ENCODE measurements at regions not wholly inside any gene's neighbourhood (a gene's known extent, or its start where the extent isn't known, plus 50 kb on each side); places are given as distances from the start of the nearest gene placed in this dataset.
"Not testable (repeated sequence)": the region's sequence is repeated elsewhere in the genome, so short reads cannot be mapped to it uniquely, and the experiment has no call there.

DNA sequence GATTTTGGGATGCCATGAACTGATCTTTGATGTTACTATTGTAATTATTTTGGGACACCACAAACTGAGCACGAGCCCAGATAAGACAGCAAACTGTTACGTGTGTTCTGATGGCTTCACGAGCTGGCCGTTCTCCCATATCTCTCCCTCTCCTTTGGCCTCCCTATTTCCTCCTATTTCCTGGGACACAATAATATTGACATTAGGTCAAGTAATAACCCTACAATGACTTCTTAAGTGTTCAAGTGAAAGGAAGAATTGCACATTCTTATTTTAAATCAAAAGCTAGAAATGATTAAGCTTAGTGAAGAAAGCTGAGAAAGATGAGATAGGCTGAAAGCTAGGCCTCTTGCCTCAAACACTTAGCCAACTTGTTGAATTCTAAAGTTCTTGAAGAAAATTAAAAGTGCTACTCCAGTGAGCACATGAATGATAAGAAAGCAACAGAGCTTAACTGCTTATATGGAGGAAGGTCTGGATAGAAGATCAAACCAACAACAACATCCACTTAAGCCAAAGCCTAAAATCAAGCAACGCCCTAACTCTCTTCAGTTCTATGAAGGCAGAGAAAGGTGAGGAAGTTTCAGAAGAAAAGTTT is 247.1 kb downstream of the LRRC70 start:
- DNase-seq, result no peak

- DNase-seq, result no peak
Measured at GRCh38 chr5:62824936-62825335, 246.3 kb downstream of the LRRC70 start.

- DNase-seq, result not testable (repeated sequence)
Measured at GRCh38 chr5:62817043-62817442, 238.4 kb downstream of the LRRC70 start.

GRCh38 chr5:62814991-62815390 is 236.4 kb downstream of the LRRC70 start:
- DNase-seq, result no peak

GRCh38 chr5:62812621-62813255 is 234.1 kb downstream of the LRRC70 start:
- no peak for DNase-seq

GRCh38 chr5:62804819-62805218 is 226.2 kb downstream of the LRRC70 start:
- not testable (repeated sequence) for DNase-seq

DNA sequence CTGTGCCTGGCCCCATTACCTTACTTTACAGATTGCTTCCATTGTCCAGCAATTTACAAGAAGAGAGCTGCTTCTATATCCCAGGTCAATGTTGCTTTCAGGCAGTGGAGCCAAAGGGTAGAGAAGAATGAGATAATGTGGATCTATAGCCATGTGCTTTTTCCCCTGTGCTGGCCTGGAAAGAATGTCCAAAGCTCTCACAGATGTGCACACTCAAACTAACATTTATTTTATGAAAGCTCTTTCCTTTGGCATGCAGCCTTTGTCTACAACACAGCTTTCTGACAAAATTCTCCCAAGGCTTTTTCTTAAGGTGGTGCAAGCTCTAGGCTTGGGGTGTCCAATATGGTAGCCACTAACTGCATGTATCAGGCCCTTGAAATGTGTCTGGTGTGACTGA is 217.3 kb downstream of the LRRC70 start:
- no peak for DNase-seq

GRCh38 chr5:62794456-62794855 is 215.8 kb downstream of the LRRC70 start:
- no peak for DNase-seq

GRCh38 chr5:62791059-62791458 is 212.4 kb downstream of the LRRC70 start:
- peak in 1 of 4 experiments; percentile 6 for DNase-seq

- no peak for DNase-seq
Measured at GRCh38 chr5:62790348-62790747, 211.7 kb downstream of the LRRC70 start.

- no peak for DNase-seq
Measured at GRCh38 chr5:62786099-62786498, 207.5 kb downstream of the LRRC70 start.

DNA sequence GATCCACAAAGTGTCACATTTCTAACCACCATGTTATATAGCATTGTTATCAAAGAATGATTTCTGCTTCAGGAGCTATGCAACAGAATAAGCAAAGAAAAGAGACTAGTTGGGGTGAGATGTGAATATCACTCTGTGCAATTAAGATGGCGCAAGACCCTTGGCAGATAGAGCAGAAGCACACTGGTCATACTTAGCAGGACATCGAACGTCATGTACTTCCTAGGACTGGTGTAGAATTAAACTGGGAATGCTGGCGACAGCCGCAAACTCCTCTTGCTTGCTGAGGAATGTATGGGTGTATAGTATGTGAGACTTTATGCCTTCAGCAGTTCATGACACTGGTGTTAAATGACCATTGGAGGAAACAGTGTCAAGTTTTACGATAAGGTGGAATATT is 207.0 kb downstream of the LRRC70 start:
- DNase-seq, result no peak

DNA sequence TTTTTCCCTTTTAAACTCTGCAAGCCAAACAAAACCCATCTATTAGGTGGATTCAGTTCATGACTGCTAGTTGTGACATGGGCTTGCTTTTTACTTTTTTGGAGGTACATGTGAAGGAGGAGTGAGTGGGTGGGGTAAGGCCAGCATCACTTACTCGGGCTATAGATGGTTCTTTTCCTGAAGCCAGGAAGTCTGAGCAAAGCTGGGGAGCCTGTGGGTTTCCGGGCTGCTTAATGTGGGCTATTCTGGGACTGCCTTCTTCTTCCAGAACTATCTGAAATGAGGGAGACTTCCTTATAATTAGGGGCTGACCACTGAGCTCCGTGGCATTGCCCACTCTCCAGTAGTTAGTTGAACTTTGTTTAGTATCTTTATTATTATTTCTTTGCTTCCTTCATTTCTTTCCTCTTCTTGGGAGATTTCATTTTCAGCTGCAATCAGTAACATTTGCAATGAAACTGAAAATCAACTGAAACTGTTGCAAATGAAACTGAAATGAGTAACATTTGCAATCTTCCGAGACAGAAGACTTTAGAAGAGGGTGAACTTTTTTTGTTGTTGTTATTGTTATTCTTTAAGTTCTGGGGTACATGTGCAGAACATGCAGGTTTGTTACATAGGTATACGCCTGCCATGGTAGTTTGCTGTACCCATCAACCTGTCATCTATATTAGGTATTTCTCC is 204.9 kb downstream of the LRRC70 start:
- peak in 1 of 4 experiments; percentile 18 for DNase-seq

GRCh38 chr5:62780888-62781287 is 202.3 kb downstream of the LRRC70 start:
- no peak for DNase-seq

DNA sequence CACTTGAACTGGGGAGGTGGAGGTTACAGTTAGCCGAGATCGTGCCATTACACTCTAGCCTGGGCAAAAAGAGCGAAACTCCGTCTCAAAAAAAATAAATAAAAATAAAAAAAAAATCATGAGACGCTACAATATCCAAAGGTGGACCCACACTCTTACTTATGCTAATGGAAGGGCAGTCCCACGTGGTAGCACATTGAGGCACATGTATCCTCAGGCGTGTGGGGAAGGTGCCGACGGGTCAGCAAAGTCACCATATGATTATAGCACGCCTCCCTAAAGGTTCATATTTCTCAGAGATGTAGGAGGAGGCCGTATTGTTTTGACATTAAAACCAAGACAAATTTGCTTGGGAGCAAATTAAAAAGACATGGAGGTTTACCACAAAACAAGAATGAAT is 201.6 kb downstream of the LRRC70 start:
- no peak for DNase-seq

DNA sequence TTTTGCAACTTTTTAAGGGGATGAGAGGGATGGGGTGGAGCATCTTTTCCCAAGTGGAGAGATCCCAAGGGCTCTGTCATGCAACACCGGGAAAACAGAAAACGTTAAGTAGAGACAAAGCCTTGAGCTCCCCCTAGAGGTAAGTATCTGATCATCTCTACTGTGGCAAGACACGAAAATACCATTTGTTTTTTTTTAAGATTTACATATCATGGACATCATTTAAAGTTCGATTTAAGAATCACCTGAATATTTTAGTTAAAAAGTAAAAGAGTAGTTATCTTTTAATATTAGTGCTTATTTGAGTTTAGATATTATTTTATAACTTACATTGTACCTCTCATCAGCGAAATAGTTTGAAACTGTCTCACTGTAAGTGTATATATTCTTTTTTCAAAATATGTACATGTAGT is 200.4 kb downstream of the LRRC70 start:
- DNase-seq, result peak; percentile 35 to 80 (median 60)

GRCh38 chr5:62778316-62779009 is 199.8 kb downstream of the LRRC70 start:
- peak; percentile 42 to 89 (median 68) for DNase-seq

GRCh38 chr5:62777081-62777480 is 198.5 kb downstream of the LRRC70 start:
- not testable (repeated sequence) for DNase-seq

DNA sequence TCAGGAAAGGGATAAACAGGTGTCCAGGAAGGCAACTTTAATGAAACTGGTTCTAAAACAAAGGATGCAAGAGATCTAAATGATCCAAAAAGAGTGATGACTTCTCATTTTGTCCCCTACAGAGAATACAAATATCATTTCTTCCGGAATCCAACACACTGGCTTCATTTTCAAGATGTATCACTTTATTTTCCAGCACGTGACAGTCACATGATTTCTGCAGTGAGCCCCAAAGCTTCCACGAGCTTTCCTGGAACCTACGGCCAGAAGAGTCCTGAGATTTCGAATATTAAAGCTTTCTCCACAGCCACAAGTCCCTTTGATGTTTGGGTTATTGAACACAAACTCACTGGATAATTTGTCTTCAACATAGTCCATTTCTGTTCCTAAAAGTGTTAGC is 198.0 kb downstream of the LRRC70 start:
- not testable (repeated sequence) for DNase-seq

GRCh38 chr5:62773460-62773859 is 194.8 kb downstream of the LRRC70 start:
- no peak for DNase-seq

- DNase-seq, result no peak
Measured at GRCh38 chr5:62771341-62771740, 192.7 kb downstream of the LRRC70 start.

DNA sequence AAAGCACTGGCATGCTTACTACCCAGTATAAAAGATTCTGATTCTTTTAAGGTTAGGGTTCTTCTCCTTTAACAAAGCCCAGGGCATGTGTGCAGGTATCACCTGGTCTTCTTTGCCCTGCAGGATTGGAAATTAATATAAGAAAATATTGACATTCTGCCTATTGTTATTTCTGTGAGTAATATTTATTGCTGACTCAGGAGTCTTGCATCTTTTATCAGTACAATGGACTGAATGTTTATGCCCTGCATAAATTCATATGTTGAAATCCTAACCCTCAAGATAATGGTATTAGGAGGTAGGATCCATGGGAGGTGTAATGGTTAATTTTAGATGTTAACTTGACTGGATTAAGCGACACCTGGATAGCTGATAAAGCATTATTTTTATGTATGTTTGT is 189.0 kb downstream of the LRRC70 start:
- DNase-seq, result no peak

- no peak for DNase-seq
Measured at GRCh38 chr5:62767077-62767476, 188.5 kb downstream of the LRRC70 start.

All from suppressor macrophage (primary cell).